Osteoblast (primary cell): ENCODE measurements at regions not wholly inside any gene's neighbourhood (a gene's known extent, or its start where the extent isn't known, plus 50 kb on each side); places are given as distances from the start of the nearest gene placed in this dataset.
A peak's percentile ranks its signal among the peaks of the same experiment; 100 is the strongest.

ENCODE experiments used
- DNase-seq: peaks from one replicate; pipeline ENCODE4 v3.0.0; 2011; ENCODE audit warnings: low spot score, mixed read lengths; ENCODE audit not compliant: insufficient read length; ENCODE audit errors: missing footprints
- H2AFZ ChIP-seq: 2 replicates; pipeline ENCODE4 v1.6.0; 2011; ENCODE audit warnings: mild to moderate bottlenecking, low read length
- H3K27ac ChIP-seq: 2 replicates; pipeline ENCODE4 v1.5.1; 2011; ENCODE audit warnings: mild to moderate bottlenecking, low read depth, low read length, moderate library complexity
- H3K27me3 ChIP-seq: 2 replicates; pipeline ENCODE4 v1.6.0; 2012; ENCODE audit warnings: mild to moderate bottlenecking, control low read depth, inconsistent platforms, low read length, moderate library complexity; ENCODE audit not compliant: insufficient read depth
- H3K36me3 ChIP-seq: 2 replicates; pipeline ENCODE4 v1.5.1; 2011; ENCODE audit warnings: mild to moderate bottlenecking, low read length, control low read depth, moderate library complexity; ENCODE audit not compliant: insufficient read depth
- H3K4me1 ChIP-seq: 2 replicates; pipeline ENCODE4 v1.5.1; 2011; ENCODE audit warnings: mild to moderate bottlenecking, low read length, control low read depth, moderate library complexity; ENCODE audit not compliant: insufficient read depth
- H3K4me2 ChIP-seq: 2 replicates; pipeline ENCODE4 v1.6.0; 2011; ENCODE audit warnings: mild to moderate bottlenecking, low read length; ENCODE audit not compliant: insufficient read depth
- H3K4me3 ChIP-seq: fragments of 200-600 bp; sonication (generic); 3 replicates; pipeline ENCODE4 v1.5.1; 2012; ENCODE audit warnings: mild to moderate bottlenecking, low read length, inconsistent platforms; ENCODE audit not compliant: insufficient read depth
- H3K79me2 ChIP-seq: 2 replicates; pipeline ENCODE4 v1.6.0; 2012; ENCODE audit warnings: mild to moderate bottlenecking, low read length, control low read depth, inconsistent platforms; ENCODE audit not compliant: insufficient read depth
- H3K9me3 ChIP-seq: 2 replicates; pipeline ENCODE4 v1.5.1; 2011; ENCODE audit warnings: low read depth, low read length, control low read depth
- H4K20me1 ChIP-seq: 2 replicates; pipeline ENCODE4 v1.6.0; 2012; ENCODE audit warnings: mild to moderate bottlenecking, low read length, control low read depth; ENCODE audit not compliant: insufficient read depth
- CTCF ChIP-seq: IDR thresholded peaks from 2 replicates; pipeline ENCODE4 v1.5.1; 2011; ENCODE audit warnings: mild to moderate bottlenecking, low read depth, low read length, moderate library complexity; ENCODE audit errors: extremely low read depth

GRCh38 chr22:48719978-48720661, 1107.6 kb downstream of the BRD1 start:
- DNase-seq = peak; percentile 37
- Histone ChIP-seq H3K4me2 (no peak overlapping the region), H4K20me1 (no peaks in the 10 kb centered on the region), H2AFZ (no peak overlapping the region), H3K36me3 (no peaks in the 10 kb centered on the region), H3K9me3 (no peaks in the 10 kb centered on the region), H3K27ac (no peak overlapping the region), H3K4me3 (no peak overlapping the region), H3K27me3 (no peaks in the 10 kb centered on the region), H3K79me2 (no peaks in the 10 kb centered on the region), H3K4me1 (no peaks in the 10 kb centered on the region)
- TF ChIP-seq CTCF = no peak

GRCh38 chr22:48718818-48719500, 1108.7 kb downstream of the BRD1 start:
- no peaks in the 10 kb centered on the region for H3K9me3 ChIP-seq
- H3K27ac ChIP-seq = no peak overlapping the region

GRCh38 chr22:48717883-48718817, 1109.5 kb downstream of the BRD1 start:
- Histone ChIP-seq H3K9me3 (no peaks in the 10 kb centered on the region), H4K20me1 (no peaks in the 10 kb centered on the region), H3K4me2 (no peak overlapping the region)

More at GRCh38 chr22:48718818-48719500, 1108.7 kb downstream of the BRD1 start:
- H2AFZ ChIP-seq = no peak overlapping the region
- no peaks in the 10 kb centered on the region for H3K4me1 ChIP-seq
- no peak overlapping the region for H3K4me2 ChIP-seq
- H3K36me3 ChIP-seq = no peaks in the 10 kb centered on the region
- H3K27me3 ChIP-seq = no peaks in the 10 kb centered on the region
- no peaks in the 10 kb centered on the region for H3K79me2 ChIP-seq
- H4K20me1 ChIP-seq = no peaks in the 10 kb centered on the region
- no peak overlapping the region for H3K4me3 ChIP-seq
- peak; percentile 80 for DNase-seq
- TF ChIP-seq CTCF = no peak

More at GRCh38 chr22:48717883-48718817, 1109.5 kb downstream of the BRD1 start:
- no peaks in the 10 kb centered on the region for H3K79me2 ChIP-seq
- H3K27ac ChIP-seq = no peak overlapping the region
- H3K27me3 ChIP-seq = no peaks in the 10 kb centered on the region
- H3K36me3 ChIP-seq = no peaks in the 10 kb centered on the region
- H3K4me3 ChIP-seq = no peak overlapping the region
- H2AFZ ChIP-seq = no peak overlapping the region
- no peak for TF ChIP-seq CTCF
- H3K4me1 ChIP-seq = no peaks in the 10 kb centered on the region
- peak; percentile 65 for DNase-seq
